ENCODE measurements at regions not wholly inside any gene's neighbourhood (a gene's known extent, or its start where the extent isn't known, plus 50 kb on each side); places are given as distances from the start of the nearest gene placed in this dataset.
"Not testable (repeated sequence)": the region's sequence is repeated elsewhere in the genome, so short reads cannot be mapped to it uniquely, and the experiment has no call there.

DNA sequence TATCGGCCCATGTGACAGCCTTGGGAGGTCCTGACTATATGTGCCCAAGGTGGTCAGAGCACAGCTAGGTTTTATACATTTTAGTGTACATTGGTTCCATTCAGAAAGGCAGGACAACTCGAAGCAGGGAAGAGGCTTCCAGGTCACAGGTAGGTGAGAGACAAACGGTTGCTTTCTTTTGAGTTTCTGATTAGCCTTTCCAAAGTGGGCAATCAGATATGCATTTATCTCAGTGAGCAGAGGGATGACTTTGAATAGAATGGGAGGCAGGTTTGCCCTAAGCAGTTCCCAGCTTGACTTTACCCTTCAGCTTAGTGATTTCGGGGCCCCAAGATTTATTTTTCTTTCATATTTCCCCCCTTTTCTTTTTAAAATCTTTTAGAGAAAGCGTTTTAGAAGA is 87.6 kb upstream of the PPP2R5C start:
- TF ChIP-seq, protein P1, sequence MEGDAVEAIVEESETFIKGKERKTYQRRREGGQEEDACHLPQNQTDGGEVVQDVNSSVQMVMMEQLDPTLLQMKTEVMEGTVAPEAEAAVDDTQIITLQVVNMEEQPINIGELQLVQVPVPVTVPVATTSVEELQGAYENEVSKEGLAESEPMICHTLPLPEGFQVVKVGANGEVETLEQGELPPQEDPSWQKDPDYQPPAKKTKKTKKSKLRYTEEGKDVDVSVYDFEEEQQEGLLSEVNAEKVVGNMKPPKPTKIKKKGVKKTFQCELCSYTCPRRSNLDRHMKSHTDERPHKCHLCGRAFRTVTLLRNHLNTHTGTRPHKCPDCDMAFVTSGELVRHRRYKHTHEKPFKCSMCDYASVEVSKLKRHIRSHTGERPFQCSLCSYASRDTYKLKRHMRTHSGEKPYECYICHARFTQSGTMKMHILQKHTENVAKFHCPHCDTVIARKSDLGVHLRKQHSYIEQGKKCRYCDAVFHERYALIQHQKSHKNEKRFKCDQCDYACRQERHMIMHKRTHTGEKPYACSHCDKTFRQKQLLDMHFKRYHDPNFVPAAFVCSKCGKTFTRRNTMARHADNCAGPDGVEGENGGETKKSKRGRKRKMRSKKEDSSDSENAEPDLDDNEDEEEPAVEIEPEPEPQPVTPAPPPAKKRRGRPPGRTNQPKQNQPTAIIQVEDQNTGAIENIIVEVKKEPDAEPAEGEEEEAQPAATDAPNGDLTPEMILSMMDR (IDR thresholded peaks at IDR 0.05): no peak
- intact Hi-C loops (cut with DNase I): no loop called here
- DNase-seq: no peak
- no peak overlapping the region for H3K27ac ChIP-seq
- peaks cover 0 to under 1% (median 0%) of the 10 kb centered on the region in 7 donors for H3K27me3 ChIP-seq
- H3K36me3 ChIP-seq: no peaks in the 10 kb centered on the region
- 59 to 67% methylated on average over 5 of the region's 5 CpGs for WGBS, 2 donors
- H3K9me3 ChIP-seq: peaks cover 0 to 38% (median 13%) of the 10 kb centered on the region in 11 donors
- no peak for ATAC-seq
- no peaks in the 10 kb centered on the region for H3K4me1 ChIP-seq
- H3K4me3 ChIP-seq: no peak overlapping the region

DNA sequence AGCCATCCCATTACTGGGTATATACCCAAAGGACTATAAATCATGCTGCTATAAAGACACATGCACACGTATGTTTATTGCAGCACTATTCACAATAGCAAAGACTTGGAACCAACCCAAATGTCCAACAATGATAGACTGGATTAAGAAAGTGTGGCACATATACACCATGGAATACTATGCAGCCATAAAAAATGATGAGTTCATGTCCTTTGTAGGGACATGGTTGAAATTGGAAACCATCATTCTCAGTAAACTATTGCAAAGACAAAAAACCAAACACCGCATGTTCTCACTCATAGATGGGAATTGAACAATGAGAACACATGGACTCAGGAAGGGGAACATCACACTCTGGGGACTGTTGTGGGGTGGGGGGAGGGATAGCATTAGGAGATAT is 85.7 kb upstream of the PPP2R5C start:
- DNase-seq; intact Hi-C loops (cut with DNase I); H3K27ac ChIP-seq; H3K36me3 ChIP-seq; ATAC-seq; H3K27me3 ChIP-seq; H3K4me1 ChIP-seq; H3K4me3 ChIP-seq: not testable (repeated sequence)
- peaks cover 0 to 18% (median 0%) of the 10 kb centered on the region in 11 donors for H3K9me3 ChIP-seq
- 94 to 100% methylated on average over 1 of the region's 2 CpGs for WGBS, 2 donors

GRCh38 chr14:101677912-101678327 is 83.6 kb upstream of the PPP2R5C start:
- H3K27me3 ChIP-seq: peaks cover 0 to 10% (median 0%) of the 10 kb centered on the region in 7 donors
- intact Hi-C loops (cut with DNase I); H3K36me3 ChIP-seq; H3K4me3 ChIP-seq; H3K4me1 ChIP-seq; DNase-seq; ATAC-seq; H3K27ac ChIP-seq: not testable (repeated sequence)
- 82 to 89% methylated on average over 11 of the region's 11 CpGs for WGBS, 2 donors
- peaks cover 0 to 13% (median 0%) of the 10 kb centered on the region in 11 donors for H3K9me3 ChIP-seq

DNA sequence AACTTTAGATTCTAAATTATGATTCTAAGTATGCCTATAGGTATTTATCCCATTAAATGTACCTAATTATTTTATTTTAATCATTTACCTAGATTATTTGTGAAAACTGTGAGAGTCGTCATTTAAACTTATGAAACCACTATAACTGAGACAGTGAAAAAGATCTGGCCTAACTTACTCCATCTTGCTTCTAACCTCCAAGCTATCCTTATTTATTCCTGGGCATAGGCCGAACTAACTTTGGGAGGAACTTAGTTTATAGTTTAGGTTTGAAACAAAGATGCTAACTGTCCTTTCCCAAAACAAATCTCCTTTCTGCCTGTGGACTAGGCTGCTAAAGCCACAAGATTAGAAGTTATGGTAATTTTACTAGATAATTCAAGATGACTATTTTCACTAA is 79.7 kb upstream of the PPP2R5C start:
- WGBS, 2 donors: 92% methylated on average over 2 of the region's 2 CpGs
- DNase-seq (no peak), ATAC-seq (no peak)
- Histone ChIP-seq H3K27me3 (peaks cover 0 to 38% (median 16%) of the 10 kb centered on the region in 7 donors), H3K9me3 (no peaks in the 10 kb centered on the region), H3K4me3 (no peak overlapping the region), H3K36me3 (no peaks in the 10 kb centered on the region), H3K27ac (no peak overlapping the region), H3K4me1 (no peaks in the 10 kb centered on the region)
- TF ChIP-seq, protein P1 (IDR thresholded peaks at IDR 0.05): no peak
- intact Hi-C loops (cut with DNase I): no loop called here

DNA sequence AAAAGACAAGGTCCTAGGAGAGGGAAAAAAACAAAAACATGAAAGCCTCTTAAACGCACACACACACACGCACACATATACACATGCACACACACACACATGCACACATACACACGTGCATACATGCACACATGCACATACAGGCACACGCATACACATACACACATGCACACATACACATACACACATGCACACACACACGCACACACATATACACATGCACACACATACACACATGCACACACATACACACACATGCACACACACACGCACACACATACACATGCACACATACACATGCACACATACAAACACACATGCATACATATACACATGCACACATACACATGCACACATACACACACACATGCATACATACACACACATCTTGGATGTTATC is 78.1 kb upstream of the PPP2R5C start:
- 86 to 88% methylated on average over 6 of the region's 6 CpGs for WGBS, 2 donors
- no peak for DNase-seq
- H3K27ac ChIP-seq: no peak overlapping the region
- H3K4me3 ChIP-seq: no peak overlapping the region
- no peaks in the 10 kb centered on the region for H3K9me3 ChIP-seq
- H3K4me1 ChIP-seq: no peaks in the 10 kb centered on the region
- peaks cover 0 to 48% (median 16%) of the 10 kb centered on the region in 7 donors for H3K27me3 ChIP-seq
- no peaks in the 10 kb centered on the region for H3K36me3 ChIP-seq
- no peak for ATAC-seq
- intact Hi-C loops (cut with DNase I): no loop called here
- TF ChIP-seq, protein P1 (IDR thresholded peaks at IDR 0.05): no peak
